Fibroblast of villous mesenchyme (primary cell): ENCODE measurements at regions not wholly inside any gene's neighbourhood (a gene's known extent, or its start where the extent isn't known, plus 50 kb on each side); places are given as distances from the start of the nearest gene placed in this dataset.
A peak's percentile ranks its signal among the peaks of the same experiment; 100 is the strongest.

Source experiments
- DNase-seq: peaks from one replicate; pipeline ENCODE4 v3.0.0-alpha.2; 2010; ENCODE audit warnings: low read depth
- H3K4me3 ChIP-seq: 2 replicates; pipeline ENCODE4 v1.5.1; 2011; ENCODE audit warnings: low read depth, mild to moderate bottlenecking, low read length
- CTCF ChIP-seq: IDR thresholded peaks from 2 replicates; pipeline ENCODE4 v1.5.1; 2012; ENCODE audit warnings: low read depth, mild to moderate bottlenecking, low read length; ENCODE audit not compliant: insufficient read depth

GRCh38 chr9:28064241-28064815, 491.0 kb upstream of the C9orf72 start:
- TF ChIP-seq CTCF: no peak
- DNase-seq: no peak
- no peak overlapping the region for H3K4me3 ChIP-seq

- peak; percentile 71 for DNase-seq
- no peak overlapping the region for H3K4me3 ChIP-seq
- TF ChIP-seq CTCF: peak; percentile 63
Measured at GRCh38 chr9:28073270-28073669, 500.0 kb upstream of the C9orf72 start.

- no peak for TF ChIP-seq CTCF
- DNase-seq: no peak
- no peak overlapping the region for H3K4me3 ChIP-seq
Measured at GRCh38 chr9:28079677-28080076, 506.4 kb upstream of the C9orf72 start.

- DNase-seq: no peak
- TF ChIP-seq CTCF: no peak
- H3K4me3 ChIP-seq: no peak overlapping the region
Measured at GRCh38 chr9:28082671-28083070, 509.4 kb upstream of the C9orf72 start.

DNA sequence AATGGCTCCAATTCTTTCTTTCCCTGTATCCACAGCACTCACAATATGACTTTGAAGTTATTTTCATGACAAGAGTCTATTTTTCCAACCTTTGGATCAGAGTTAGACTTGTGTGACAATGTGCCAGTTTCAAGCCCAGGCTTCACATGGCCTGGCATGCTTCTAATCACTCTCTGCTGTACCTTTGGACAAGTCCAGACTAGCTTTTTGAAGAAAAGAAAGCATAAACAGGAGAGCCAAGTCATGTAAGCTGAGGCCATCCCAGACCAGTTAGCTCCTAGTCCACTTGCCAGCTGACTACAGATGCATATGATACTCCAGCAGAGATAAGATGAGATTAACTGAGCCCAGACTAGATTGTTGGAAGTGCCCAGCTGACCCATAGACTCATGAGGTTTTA, 513.6 kb upstream of the C9orf72 start:
- TF ChIP-seq CTCF: no peak
- no peak overlapping the region for H3K4me3 ChIP-seq
- DNase-seq: no peak

DNA sequence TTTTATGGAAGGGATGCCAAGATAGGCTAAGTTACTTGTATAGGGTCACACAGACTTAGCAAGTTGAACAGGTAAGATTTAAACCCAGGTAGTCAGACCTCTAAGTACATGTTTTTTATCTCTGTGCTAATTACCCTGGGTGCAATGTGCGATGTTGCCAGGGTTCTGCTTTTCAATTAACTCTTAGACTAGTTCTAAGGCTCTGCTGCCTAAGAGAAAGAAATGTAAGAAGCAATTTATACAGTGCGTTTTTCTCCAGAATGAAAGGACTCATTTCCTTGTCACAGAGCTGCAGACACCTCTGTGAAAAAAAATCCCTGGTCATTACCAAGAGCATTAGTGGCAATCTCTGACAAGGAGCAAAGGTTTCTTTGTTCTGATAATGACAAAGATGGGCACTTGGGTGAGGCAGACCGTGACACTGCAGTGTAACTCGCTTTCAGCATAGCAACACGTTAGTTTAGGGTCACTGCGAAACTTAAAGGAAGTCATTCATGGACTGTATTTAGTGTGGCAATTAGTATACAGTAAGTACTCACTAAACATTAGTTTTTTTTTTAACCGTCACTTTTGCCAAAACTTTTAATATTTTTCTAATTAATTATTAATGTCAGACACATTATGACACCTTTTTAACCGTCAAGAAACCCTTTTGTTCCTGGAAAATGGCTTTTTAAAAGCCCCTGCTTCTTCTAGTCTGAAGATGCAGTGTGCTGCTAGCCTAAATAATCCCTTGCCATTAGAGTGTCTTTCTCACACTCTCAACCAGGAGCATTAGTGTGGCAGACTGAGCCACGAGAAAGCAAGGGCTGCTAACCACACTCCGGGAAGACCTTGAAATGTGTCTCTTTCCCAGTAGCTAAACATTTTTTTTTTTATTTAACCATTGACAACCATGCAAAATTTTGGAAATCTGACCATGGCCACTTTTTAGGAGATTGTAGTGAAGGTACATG, 520.0 kb upstream of the C9orf72 start:
- TF ChIP-seq CTCF: no peak

More for the DNA sequence above, 520.0 kb upstream of the C9orf72 start:
- DNase-seq: no peak
- no peak overlapping the region for H3K4me3 ChIP-seq
